HepG2 (cell line): ENCODE measurements at regions not wholly inside any gene's neighbourhood (a gene's known extent, or its start where the extent isn't known, plus 50 kb on each side); places are given as distances from the start of the nearest gene placed in this dataset.

ENCODE experiments used
- ATAC-seq: fragments of 200-7000 bp; cut with Tn5 transposase; 3 replicates; pipeline ENCODE4 v1.9.1; 2020; ENCODE audit warnings: mild to moderate bottlenecking, moderate library complexity
- BruUV-seq: library from RNA; stranded (reverse); fragments of 400-500 nt; replicated peaks from 2 replicates; lab custom pipeline; 2021; lab: Mats Ljungman, UMichigan
- CTCF ChIA-PET: fragments of 300-600 bp; formaldehyde crosslinking; extraction: SDS; loops from one replicate; lab custom pipeline; 2021; ENCODE audit warnings: low total read pairs, inconsistent platforms, low intra/inter-chr PET ratio; lab: Yijun Ruan, JAX
- POLR2A ChIA-PET: fragments of 350-600 bp; sonication (Branson Sonifier 250); formaldehyde crosslinking; loops from one replicate; lab custom pipeline; 2020; ENCODE audit warnings: antibody characterized with exemption, inconsistent platforms; lab: Yijun Ruan, JAX
- DNase-seq: peaks from one replicate; pipeline ENCODE4 v3.0.0-alpha.2; 2015; ENCODE audit warnings: low spot score
- FAIRE-seq: peaks from 3 replicates; lab custom pipeline; 2011; peaks lifted over from hg19 to GRCh38; lab: Jason Lieb, UNC
- H2AFZ ChIP-seq: one replicate; pipeline ENCODE4 v1.6.1; 2011; ENCODE audit warnings: low read length, inconsistent platforms
- H3K27ac ChIP-seq: fragments of 300-600 bp; 3 replicates; pipeline ENCODE4 v1.8.0; 2011; ENCODE audit warnings: mixed run types, mild to moderate bottlenecking, mixed read lengths, low read length, inconsistent platforms; ENCODE audit not compliant: insufficient read depth; ENCODE audit errors: extremely low read length
- H3K27me3 ChIP-seq, 2 experiments: fragments of 200-600 bp in 1 of 2; 2 replicates in 1 of 2; 3 replicates in 1 of 2; pipeline versions ENCODE4 v1.6.0 to v1.8.0; 2011; ENCODE audit warnings: low read length in 2 of 2, mild to moderate bottlenecking in 2 of 2, moderate library complexity in 2 of 2, inconsistent platforms in 1 of 2; ENCODE audit not compliant: insufficient read depth in 2 of 2, control insufficient read depth in 1 of 2
- H3K36me3 ChIP-seq, 2 experiments: fragments of 200-600 bp in 1 of 2; replicated peaks in 1 of 2; 2 replicates in 1 of 2; 3 replicates in 1 of 2; pipeline versions ENCODE4 v1.5.1 to v1.8.0; 2011; ENCODE audit warnings: low read length in 2 of 2, inconsistent platforms in 1 of 2; ENCODE audit not compliant: insufficient read depth in 2 of 2, control insufficient read depth in 1 of 2
- H3K4me1 ChIP-seq: 2 replicates; pipeline ENCODE4 v1.5.1; 2012; ENCODE audit warnings: low read length, inconsistent platforms; ENCODE audit not compliant: insufficient read depth
- H3K4me2 ChIP-seq: 2 replicates; pipeline ENCODE4 v1.6.0; 2011; ENCODE audit warnings: low read depth, low read length, inconsistent platforms
- H3K4me3 ChIP-seq, 3 experiments: fragments of 200-600 bp in 1 of 3; sonication (generic), shearing (Covaris generic) in 1 of 3; replicated peaks in 1 of 3; 2 replicates each; pipeline ENCODE4 v1.5.1; 2011 to 2016; ENCODE audit warnings: low read length in 3 of 3, inconsistent platforms in 2 of 3, low read depth in 2 of 3, mild to moderate bottlenecking in 2 of 3, control low read depth in 1 of 3, mixed read lengths in 1 of 3; ENCODE audit not compliant: insufficient read depth in 1 of 3
- H3K79me2 ChIP-seq: one replicate; pipeline ENCODE4 v1.6.1; 2011; ENCODE audit warnings: low read length, inconsistent platforms; ENCODE audit not compliant: insufficient read depth
- H3K9ac ChIP-seq: 2 replicates; pipeline ENCODE4 v1.6.0; 2011; ENCODE audit warnings: mild to moderate bottlenecking, low read depth, low read length, inconsistent platforms; ENCODE audit not compliant: insufficient read depth
- H3K9me3 ChIP-seq: 2 replicates; pipeline ENCODE4 v1.5.1; 2012; ENCODE audit warnings: mild to moderate bottlenecking, low read length
- H4K20me1 ChIP-seq: 2 replicates; pipeline ENCODE4 v1.6.0; 2011; ENCODE audit warnings: inconsistent platforms, mild to moderate bottlenecking, low read length, moderate library complexity; ENCODE audit not compliant: insufficient read depth
- AKAP8 ChIP-seq: sonication (generic); formaldehyde crosslinking; IDR thresholded peaks from 2 replicates; pipeline ENCODE4 v1.5.1; 2020; ENCODE audit warnings: mild to moderate bottlenecking, missing genetic modification reagents
- ATF6 ChIP-seq: sonication (generic); formaldehyde crosslinking; conservative IDR thresholded peaks from 2 replicates; pipeline ENCODE4 v1.4.0; 2020; ENCODE audit warnings: missing genetic modification reagents
- E2F2 ChIP-seq: sonication (generic); formaldehyde crosslinking; IDR thresholded peaks from 2 replicates; pipeline ENCODE4 v1.4.0; 2020; ENCODE audit warnings: missing genetic modification reagents, borderline replicate concordance
- HMGXB3 ChIP-seq: sonication (generic); formaldehyde crosslinking; IDR thresholded peaks from 2 replicates; pipeline ENCODE4 v1.4.0; 2020; ENCODE audit warnings: missing genetic modification reagents, borderline replicate concordance
- MAFF ChIP-seq: IDR thresholded peaks from 2 replicates; pipeline ENCODE4 v1.6.1; 2011; ENCODE audit warnings: low read depth, low read length, improper control_type of control experiment
- MAFK ChIP-seq, 2 experiments: IDR thresholded peaks in 1 of 2; conservative IDR thresholded peaks in 1 of 2; 2 replicates each; pipeline ENCODE4 v1.6.1; 2011; ENCODE audit warnings: improper control_type of control experiment in 2 of 2, low read length in 2 of 2
- NR1H2 ChIP-seq: sonication (generic); formaldehyde crosslinking; IDR thresholded peaks from 2 replicates; pipeline ENCODE4 v1.8.1; 2022; ENCODE audit warnings: low read depth, missing genetic modification reagents, borderline replicate concordance
- PAWR ChIP-seq: sonication (generic); formaldehyde crosslinking; IDR thresholded peaks from 2 replicates; pipeline ENCODE4 v1.4.0; 2020; ENCODE audit warnings: missing genetic modification reagents, mild to moderate bottlenecking, borderline replicate concordance
- SMAD9 ChIP-seq: sonication (generic); formaldehyde crosslinking; IDR thresholded peaks from 2 replicates; pipeline ENCODE4 v1.5.1; 2020; ENCODE audit warnings: mild to moderate bottlenecking, missing genetic modification reagents
- SOX6 ChIP-seq, 2 experiments: fragments of 450-650 bp in 1 of 2; sonication (generic) in 1 of 2; formaldehyde crosslinking in 1 of 2; IDR thresholded peaks; 2 replicates each; pipeline versions ENCODE4 v1.4.0 to v1.6.1; 2017 to 2020; ENCODE audit warnings: antibody characterized with exemption in 1 of 2, mild to moderate bottlenecking in 1 of 2, missing genetic modification reagents in 1 of 2
- XRCC5 ChIP-seq: fragments of 200-400 bp; formaldehyde crosslinking; optimal IDR thresholded peaks from 2 replicates; pipeline ENCODE3; 2017; ENCODE audit warnings: mild to moderate bottlenecking, low read length
- ZNF335 ChIP-seq: sonication (generic); formaldehyde crosslinking; IDR thresholded peaks from 2 replicates; pipeline ENCODE4 v1.4.0; 2020; ENCODE audit warnings: missing genetic modification reagents
- ZNF496 ChIP-seq: sonication (generic); formaldehyde crosslinking; IDR thresholded peaks from 2 replicates; pipeline ENCODE4 v1.8.1; 2023; ENCODE audit warnings: mild to moderate bottlenecking, moderate library complexity, missing genetic modification reagents; ENCODE audit not compliant: insufficient replicate concordance
- ZNF788 ChIP-seq: sonication (generic); formaldehyde crosslinking; IDR thresholded peaks from 2 replicates; pipeline ENCODE4 v1.5.0; 2020; ENCODE audit warnings: mild to moderate bottlenecking, missing genetic modification reagents, borderline replicate concordance
- WGBS: methylation state at CpG from one replicate; pipeline ENCODE4 v1.1.6; 2017; ENCODE audit warnings: low lambda C conversion rate; 5-methylcytosine and 5-hydroxymethylcytosine counted together
- in situ Hi-C: cut with HindIII; loops from 2 replicates; pipeline ENCODE4 v1.10.0; 2017; ENCODE audit warnings: low pct_unique_long_range_greater_than_20kb; ENCODE audit not compliant: extremely low pct_ligation_motif_present
- intact Hi-C: fragments of 100-400 bp; cut with micrococcal nuclease; formaldehyde crosslinking; loops from one replicate; pipeline ENCODE4 v1.10.0; 2022; ENCODE audit not compliant: unreplicated experiment

- TF ChIP-seq NR1H2 (CRISPR knock-in tag) (no peak), SMAD9 (CRISPR knock-in tag) (no peak), SOX6 (IDR thresholded peaks at IDR 0.05) (no peak), SOX6 (CRISPR knock-in tag; IDR thresholded peaks at IDR 0.05) (no peak), ZNF788 (CRISPR knock-in tag) (no peak), E2F2 (no peak), PAWR (no peak), XRCC5 (no peak)
These were observed 334.9 kb downstream of the PARP8 start (continued) for GRCh38 chr5:51001227-51001923.

GRCh38 chr5:51002368-51002767 is 335.9 kb downstream of the PARP8 start:
- FAIRE-seq, result no peak
- no peaks in the 10 kb centered on the region for H4K20me1 ChIP-seq
- ATAC-seq, result no peak
- no TSS peak for BruUV-seq
- no peak for DNase-seq
- no peaks in the 10 kb centered on the region for H3K27me3 ChIP-seq
- H3K79me2 ChIP-seq, result no peaks in the 10 kb centered on the region
- no peaks in the 10 kb centered on the region for H3K4me1 ChIP-seq
- H3K36me3 ChIP-seq, result no peaks in the 10 kb centered on the region
- POLR2A ChIA-PET, result no interaction called here
- no peaks in the 10 kb centered on the region for H3K9me3 ChIP-seq
- 2% methylated on average over 3 of the region's 3 CpGs for WGBS
- in situ Hi-C loops (no loop called here), intact Hi-C loops (no loop called here)
- H2AFZ ChIP-seq, result no peak overlapping the region
- H3K27ac ChIP-seq, result no peak overlapping the region
- no peak overlapping the region for H3K4me3 ChIP-seq
- CTCF ChIA-PET, result no interaction called here
- no peak overlapping the region for H3K9ac ChIP-seq
- no peak overlapping the region for H3K4me2 ChIP-seq
- no peak for TF ChIP-seq ATF6 (CRISPR knock-in tag)
- no peak for TF ChIP-seq HMGXB3
- TF ChIP-seq ZNF496, result no peak
- TF ChIP-seq AKAP8 (CRISPR knock-in tag), result no peak
- TF ChIP-seq MAFF, result peak; percentile 78
- TF ChIP-seq MAFK (conservative IDR thresholded peaks at IDR 0.05 in 1 of 2, IDR thresholded peaks at IDR 0.05 in 1 of 2; ENCODE audit: low read length in 2 of 2), result peak; percentile 71 to 83
- no peak for TF ChIP-seq ZNF335 (CRISPR knock-in tag)
